ENCODE measurements at regions not wholly inside any gene's neighbourhood (a gene's known extent, or its start where the extent isn't known, plus 50 kb on each side); places are given as distances from the start of the nearest gene placed in this dataset.
A peak's percentile ranks its signal among the peaks of the same experiment; 100 is the strongest.

- TF ChIP-seq CTCF (IDR thresholded peaks at IDR 0.05; ENCODE audit: low read depth, low read length, missing control alignments), result no peak
- in situ Hi-C loops (cut with HindIII; ENCODE audit: low sequenced_read_pairs), result no loop called here
- H3K4me3 ChIP-seq (ENCODE audit: low read depth, low read length), result no peak overlapping the region
- DNase-seq (ENCODE audit: low read depth), result no peak
Observed at GRCh38 chr2:67865917-67866316, 196.9 kb downstream of the C1D start.

- in situ Hi-C loops (cut with HindIII; ENCODE audit: low sequenced_read_pairs), result no loop called here
- no peak for DNase-seq (ENCODE audit: low read depth)
- H3K4me3 ChIP-seq (ENCODE audit: low read depth, low read length), result no peak overlapping the region
- TF ChIP-seq CTCF (IDR thresholded peaks at IDR 0.05; ENCODE audit: low read depth, low read length, missing control alignments), result no peak
Observed at GRCh38 chr2:67867735-67868134, 195.1 kb downstream of the C1D start.

- H3K4me3 ChIP-seq (ENCODE audit: low read depth, low read length), result no peak overlapping the region
- DNase-seq (ENCODE audit: low read depth), result peak; percentile 86
- in situ Hi-C loops (cut with HindIII; ENCODE audit: low sequenced_read_pairs), result no loop called here
- no peak for TF ChIP-seq CTCF (IDR thresholded peaks at IDR 0.05; ENCODE audit: low read depth, low read length, missing control alignments)
Observed at GRCh38 chr2:67871686-67872412, 191.0 kb downstream of the C1D start.

DNA sequence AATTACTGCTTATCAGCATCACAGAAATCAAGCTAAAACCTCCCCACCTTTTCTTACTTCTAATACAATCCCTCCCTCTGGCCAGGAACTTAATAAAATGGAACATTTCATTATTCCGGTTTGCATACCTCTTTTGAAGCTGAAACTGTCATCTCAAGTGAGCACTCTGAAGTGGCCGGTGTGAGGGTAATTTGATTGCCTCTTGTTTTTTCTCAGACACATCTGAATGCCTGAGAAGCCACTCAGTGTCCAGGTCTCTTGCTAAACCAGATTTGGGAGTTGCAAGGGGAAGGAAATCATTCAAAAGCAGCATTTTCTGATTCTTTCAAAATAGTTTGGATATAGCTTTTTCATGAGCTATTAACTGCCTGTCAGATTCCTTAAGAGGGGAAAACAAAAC lies 190.3 kb downstream of the C1D start:
- TF ChIP-seq CTCF (IDR thresholded peaks at IDR 0.05; ENCODE audit: low read depth, low read length, missing control alignments), result no peak
- in situ Hi-C loops (cut with HindIII; ENCODE audit: low sequenced_read_pairs), result no loop called here
- no peak for DNase-seq (ENCODE audit: low read depth)
- no peak overlapping the region for H3K4me3 ChIP-seq (ENCODE audit: low read depth, low read length)

GRCh38 chr2:67873916-67874315 lies 188.9 kb downstream of the C1D start:
- H3K4me3 ChIP-seq (ENCODE audit: low read depth, low read length), result no peak overlapping the region
- no peak for DNase-seq (ENCODE audit: low read depth)
- TF ChIP-seq CTCF (IDR thresholded peaks at IDR 0.05; ENCODE audit: low read depth, low read length, missing control alignments), result no peak
- in situ Hi-C loops (cut with HindIII; ENCODE audit: low sequenced_read_pairs), result no loop called here

GRCh38 chr2:67876176-67876575 lies 186.6 kb downstream of the C1D start:
- no peak for TF ChIP-seq CTCF (IDR thresholded peaks at IDR 0.05; ENCODE audit: low read depth, low read length, missing control alignments)
- no peak overlapping the region for H3K4me3 ChIP-seq (ENCODE audit: low read depth, low read length)
- DNase-seq (ENCODE audit: low read depth), result no peak
- in situ Hi-C loops (cut with HindIII; ENCODE audit: low sequenced_read_pairs), result no loop called here
